Trophoblast cell (in vitro differentiated cells and primary cell): ENCODE measurements at regions not wholly inside any gene's neighbourhood (a gene's known extent, or its start where the extent isn't known, plus 50 kb on each side); places are given as distances from the start of the nearest gene placed in this dataset.

Experiments
- DNase-seq, 2 donors: peaks; one replicate each; pipeline ENCODE4 v3.0.0-alpha.2; 2016
- H2AFZ ChIP-seq: 2 replicates; pipeline ENCODE4 v1.6.1; 2013; ENCODE audit warnings: low read length, moderate library complexity, mild to moderate bottlenecking; ENCODE audit not compliant: insufficient read depth, poor library complexity
- H2AK5ac ChIP-seq: 2 replicates; pipeline ENCODE4 v1.6.1; 2013; ENCODE audit warnings: mild to moderate bottlenecking, low read length
- H2BK120ac ChIP-seq: 2 replicates; pipeline ENCODE4 v1.6.1; 2013; ENCODE audit warnings: low read length, mild to moderate bottlenecking, moderate library complexity; ENCODE audit not compliant: insufficient read depth, poor library complexity
- H2BK12ac ChIP-seq: 2 replicates; pipeline ENCODE4 v1.6.1; 2013; ENCODE audit warnings: mild to moderate bottlenecking, low read length, moderate library complexity
- H2BK5ac ChIP-seq: 2 replicates; pipeline ENCODE4 v1.6.1; 2013; ENCODE audit warnings: low read length, low read depth, moderate library complexity, mild to moderate bottlenecking; ENCODE audit not compliant: poor library complexity
- H3K14ac ChIP-seq: 2 replicates; pipeline ENCODE4 v1.6.1; 2013; ENCODE audit warnings: mild to moderate bottlenecking, low read length
- H3K18ac ChIP-seq: 2 replicates; pipeline ENCODE4 v1.6.1; 2013; ENCODE audit warnings: mild to moderate bottlenecking, low read length
- H3K23ac ChIP-seq: 2 replicates; pipeline ENCODE4 v1.6.1; 2013; ENCODE audit warnings: low read length
- H3K27ac ChIP-seq: 2 replicates; pipeline ENCODE4 v1.5.1; 2013; ENCODE audit warnings: low read depth, mild to moderate bottlenecking, inconsistent platforms, low read length, moderate library complexity
- H3K27me3 ChIP-seq: 2 replicates; pipeline ENCODE4 v1.6.1; 2013; ENCODE audit warnings: inconsistent platforms, mild to moderate bottlenecking, low read length, moderate library complexity; ENCODE audit not compliant: insufficient read depth
- H3K36me3 ChIP-seq, 2 experiments: 1 replicate in 1 of 2; 2 replicates in 1 of 2; pipeline ENCODE4 v1.6.1; 2013; ENCODE audit warnings: low read length in 2 of 2, mild to moderate bottlenecking in 2 of 2, moderate library complexity in 1 of 2; ENCODE audit not compliant: insufficient read depth in 2 of 2, control insufficient read depth in 1 of 2
- H3K4ac ChIP-seq: 2 replicates; pipeline ENCODE4 v1.6.1; 2013; ENCODE audit warnings: low read depth, mild to moderate bottlenecking, low read length, moderate library complexity
- H3K4me1 ChIP-seq, 2 experiments: 1 replicate in 1 of 2; 2 replicates in 1 of 2; pipeline ENCODE4 v1.6.1; 2013; ENCODE audit warnings: low read length in 2 of 2, mild to moderate bottlenecking in 2 of 2, moderate library complexity in 1 of 2; ENCODE audit not compliant: insufficient read depth in 2 of 2, control insufficient read depth in 1 of 2
- H3K4me2 ChIP-seq: 2 replicates; pipeline ENCODE4 v1.6.1; 2013; ENCODE audit warnings: inconsistent platforms, mild to moderate bottlenecking, low read length, moderate library complexity
- H3K4me3 ChIP-seq: 2 replicates; pipeline ENCODE4 v1.5.1; 2013; ENCODE audit warnings: mild to moderate bottlenecking, low read depth, low read length, inconsistent platforms
- H3K79me1 ChIP-seq: one replicate; pipeline ENCODE4 v1.6.1; 2013; ENCODE audit warnings: low read length
- H3K79me2 ChIP-seq: 2 replicates; pipeline ENCODE4 v1.6.1; 2013; ENCODE audit warnings: low read length, mild to moderate bottlenecking; ENCODE audit not compliant: control insufficient read depth, insufficient read depth, poor library complexity
- H3K9ac ChIP-seq: 2 replicates; pipeline ENCODE4 v1.6.1; 2013; ENCODE audit warnings: mild to moderate bottlenecking, low read length
- H3K9me3 ChIP-seq: 2 replicates; pipeline ENCODE4 v1.6.1; 2013; ENCODE audit warnings: low read depth, mild to moderate bottlenecking, control low read depth, inconsistent platforms, low read length; ENCODE audit not compliant: insufficient read depth
- H4K12ac ChIP-seq: 2 replicates; pipeline ENCODE4 v1.6.1; 2013; ENCODE audit warnings: low read depth, mild to moderate bottlenecking, low read length, moderate library complexity
- H4K8ac ChIP-seq: 2 replicates; pipeline ENCODE4 v1.6.1; 2013; ENCODE audit warnings: low read depth, mild to moderate bottlenecking, low read length, moderate library complexity
- H4K91ac ChIP-seq: one replicate; pipeline ENCODE4 v1.6.1; 2013; ENCODE audit warnings: low read depth, mild to moderate bottlenecking, low read length, moderate library complexity
- WGBS: extraction: QIAGEN DNeasy Blood & Tissue Kit; methylation state at CpG from one replicate; pipeline ENCODE4 v1.1.7; 2013; ENCODE audit warnings: missing lambda C conversion rate; ENCODE audit not compliant: insufficient read length, insufficient coverage; ENCODE audit errors: extremely low coverage; 5-methylcytosine and 5-hydroxymethylcytosine counted together

DNA sequence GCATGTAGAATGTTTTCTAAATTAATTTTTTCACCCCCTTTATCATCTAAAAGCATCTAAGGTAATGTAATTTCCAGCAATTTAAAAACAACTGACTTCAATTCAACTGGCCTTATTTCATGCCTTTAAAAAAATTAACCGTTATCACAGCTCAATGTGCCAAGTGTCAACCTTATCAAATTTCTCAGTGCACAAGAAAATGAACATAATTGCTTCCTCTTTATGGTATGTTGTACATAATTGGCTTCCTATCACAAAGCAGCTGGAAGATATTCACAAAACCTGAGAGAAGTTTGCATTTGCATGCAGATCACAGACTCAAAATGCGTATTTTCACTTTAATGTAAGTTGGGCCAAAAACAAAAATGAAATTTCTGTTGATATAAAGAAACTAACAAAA is 966.4 kb downstream of the GRM8 start:
- H3K14ac ChIP-seq = no peak overlapping the region

DNA sequence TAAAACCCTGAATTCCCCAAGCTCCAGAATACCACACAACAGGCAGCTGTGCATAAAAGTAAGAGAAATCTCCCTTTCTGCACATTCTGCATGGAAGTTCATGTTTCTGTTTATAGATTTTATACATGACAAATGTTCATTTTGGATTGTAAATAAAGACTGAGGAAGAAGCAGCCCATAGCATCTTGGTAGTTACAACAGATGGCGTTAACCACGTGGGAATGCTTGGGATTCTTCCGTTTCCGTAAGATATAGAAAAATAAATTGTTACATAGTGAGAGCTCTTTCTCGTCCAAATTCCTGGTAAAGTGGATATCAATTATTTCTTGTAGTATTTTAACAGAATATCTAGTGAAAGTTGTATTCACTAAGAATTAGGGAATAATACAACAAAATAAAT is 1016.5 kb downstream of the GRM8 start:
- Histone ChIP-seq H4K91ac (no peak overlapping the region), H3K14ac (no peak overlapping the region), H3K9ac (no peak overlapping the region), H3K79me2 (no peaks in the 10 kb centered on the region), H3K36me3 (no peaks in the 10 kb centered on the region), H3K27ac (no peak overlapping the region), H4K8ac (no peak overlapping the region), H3K27me3 (no peaks in the 10 kb centered on the region), H2AK5ac (no peak overlapping the region), H3K4ac (no peak overlapping the region), H3K18ac (no peak overlapping the region), H3K4me2 (no peak overlapping the region), H4K12ac (no peak overlapping the region), H3K9me3 (no peaks in the 10 kb centered on the region), H3K4me1 (no peaks in the 10 kb centered on the region), H3K4me3 (no peak overlapping the region), H2BK5ac (no peak overlapping the region), H2BK120ac (no peak overlapping the region), H3K23ac (no peak overlapping the region), H3K79me1 (no peaks in the 10 kb centered on the region), H2BK12ac (no peak overlapping the region), H2AFZ (no peak overlapping the region)
- DNase-seq = no peak
- no CpG with 5 or more reads among the region's 5 CpGs for WGBS

More for the DNA sequence above, 966.4 kb downstream of the GRM8 start:
- H3K23ac ChIP-seq = no peak overlapping the region
- no peak overlapping the region for H2AFZ ChIP-seq
- H3K4me3 ChIP-seq = no peak overlapping the region
- no peaks in the 10 kb centered on the region for H3K79me2 ChIP-seq
- H2BK12ac ChIP-seq = no peak overlapping the region
- H4K8ac ChIP-seq = no peak overlapping the region
- H3K4ac ChIP-seq = no peak overlapping the region
- H3K4me2 ChIP-seq = no peak overlapping the region
- no peaks in the 10 kb centered on the region for H3K36me3 ChIP-seq
- H3K9ac ChIP-seq = no peak overlapping the region
- no CpG with 5 or more reads among the region's 2 CpGs for WGBS
- H3K4me1 ChIP-seq = no peaks in the 10 kb centered on the region
- H3K27me3 ChIP-seq = no peaks in the 10 kb centered on the region
- H3K9me3 ChIP-seq = no peaks in the 10 kb centered on the region
- H4K91ac ChIP-seq = no peak overlapping the region
- H3K79me1 ChIP-seq = no peaks in the 10 kb centered on the region
- no peak overlapping the region for H3K27ac ChIP-seq
- no peak overlapping the region for H2BK120ac ChIP-seq
- H4K12ac ChIP-seq = no peak overlapping the region
- H3K18ac ChIP-seq = no peak overlapping the region
- DNase-seq = no peak
- no peak overlapping the region for H2BK5ac ChIP-seq
- no peak overlapping the region for H2AK5ac ChIP-seq

DNA sequence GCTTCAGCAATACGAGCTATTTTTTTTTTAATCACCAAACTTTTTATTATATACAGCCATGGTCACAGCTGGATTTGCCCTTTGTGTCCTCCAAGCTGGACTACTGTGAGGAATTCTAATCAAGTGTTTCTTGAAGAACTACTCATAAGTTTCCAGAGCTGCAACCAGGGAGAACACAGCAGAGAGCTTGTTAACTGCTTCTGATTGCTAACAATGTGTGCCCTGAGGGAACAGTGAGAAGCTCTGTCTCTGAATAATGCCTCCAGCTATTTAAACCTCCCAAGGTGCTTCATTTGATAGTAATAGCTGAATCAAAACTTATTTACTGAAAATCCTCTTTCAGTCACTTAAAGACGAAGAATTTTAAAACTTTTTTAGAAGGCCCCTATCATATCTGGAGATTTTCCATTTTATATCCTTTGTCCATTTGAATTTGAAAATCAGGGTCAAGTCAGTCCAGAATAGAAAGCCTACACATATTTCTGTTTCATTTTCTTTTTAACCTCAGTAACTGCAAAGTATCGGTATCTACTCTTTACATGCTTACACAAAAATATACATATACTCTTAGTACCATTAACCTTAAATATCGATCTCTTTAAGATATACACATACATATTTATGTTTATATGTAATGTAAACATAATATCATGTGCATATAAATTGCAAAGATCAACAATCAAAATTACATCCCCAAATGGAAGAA is 1024.2 kb downstream of the GRM8 start:
- peak in 1 of 2 donors; percentile 69 for DNase-seq
- Histone ChIP-seq H2AFZ (no peak overlapping the region), H3K79me1 (no peaks in the 10 kb centered on the region), H3K27me3 (no peaks in the 10 kb centered on the region), H3K36me3 (no peaks in the 10 kb centered on the region), H3K79me2 (no peaks in the 10 kb centered on the region), H2BK5ac (no peak overlapping the region), H4K91ac (no peak overlapping the region), H3K9ac (no peak overlapping the region), H4K12ac (no peak overlapping the region), H2BK120ac (no peak overlapping the region), H3K4me1 (no peaks in the 10 kb centered on the region), H2AK5ac (no peak overlapping the region), H3K14ac (no peak overlapping the region), H3K9me3 (no peaks in the 10 kb centered on the region), H2BK12ac (no peak overlapping the region), H4K8ac (no peak overlapping the region), H3K18ac (no peak overlapping the region), H3K4me2 (no peak overlapping the region), H3K23ac (no peak overlapping the region), H3K27ac (no peak overlapping the region), H3K4me3 (no peak overlapping the region), H3K4ac (no peak overlapping the region)
- 100% methylated on average over 1 of the region's 4 CpGs for WGBS

DNA sequence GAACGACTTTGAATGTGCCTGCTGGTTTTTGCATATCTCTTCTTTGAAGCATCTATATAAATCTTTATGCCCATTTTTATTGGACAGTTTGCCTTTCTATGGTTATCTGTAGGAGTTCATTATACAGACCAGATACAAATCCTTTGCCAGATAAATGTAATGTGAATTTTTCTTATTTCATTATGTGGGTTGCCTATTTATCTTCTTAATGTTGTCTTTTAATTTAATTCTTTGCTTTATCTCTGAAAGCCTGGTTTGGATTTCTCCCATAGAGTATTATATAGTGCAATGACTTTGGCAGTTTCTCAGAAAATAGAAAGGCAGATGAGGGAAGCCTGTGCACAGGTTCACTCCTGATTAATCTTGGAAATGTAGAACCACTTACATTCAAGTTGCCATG is 1025.1 kb downstream of the GRM8 start:
- H3K18ac ChIP-seq = no peak overlapping the region
- H3K9ac ChIP-seq = no peak overlapping the region
- no peak overlapping the region for H3K4ac ChIP-seq
- no peak overlapping the region for H4K12ac ChIP-seq
- no peaks in the 10 kb centered on the region for H3K9me3 ChIP-seq
- H4K91ac ChIP-seq = no peak overlapping the region
- WGBS = no CpG with 5 or more reads among the region's 1 CpG
- H3K4me1 ChIP-seq = no peaks in the 10 kb centered on the region
- H3K4me2 ChIP-seq = no peak overlapping the region
- DNase-seq = no peak
- no peak overlapping the region for H3K27ac ChIP-seq
- no peaks in the 10 kb centered on the region for H3K27me3 ChIP-seq
- H2BK5ac ChIP-seq = no peak overlapping the region
- H2AK5ac ChIP-seq = no peak overlapping the region
- H2AFZ ChIP-seq = no peak overlapping the region
- no peaks in the 10 kb centered on the region for H3K79me1 ChIP-seq
- no peak overlapping the region for H3K14ac ChIP-seq
- H4K8ac ChIP-seq = no peak overlapping the region
- no peak overlapping the region for H2BK12ac ChIP-seq
- H2BK120ac ChIP-seq = no peak overlapping the region
- no peak overlapping the region for H3K4me3 ChIP-seq
- no peaks in the 10 kb centered on the region for H3K79me2 ChIP-seq
- no peak overlapping the region for H3K23ac ChIP-seq
- H3K36me3 ChIP-seq = no peaks in the 10 kb centered on the region
